A673 (cell line): ENCODE measurements at regions not wholly inside any gene's neighbourhood (a gene's known extent, or its start where the extent isn't known, plus 50 kb on each side); places are given as distances from the start of the nearest gene placed in this dataset.

Experiments
- BruUV-seq: library from RNA; stranded (reverse); fragments of 400-500 nt; replicated peaks from 2 replicates; lab custom pipeline; 2021; lab: Mats Ljungman, UMichigan
- CTCF ChIA-PET: fragments of 300-600 bp; sonication (Branson Sonifier 250); formaldehyde crosslinking; loops from one replicate; lab custom pipeline; 2022; ENCODE audit warnings: antibody characterized with exemption; lab: Charles Lee
- POLR2A ChIA-PET: fragments of 300-600 bp; sonication (Branson Sonifier 250); formaldehyde crosslinking; loops from one replicate; lab custom pipeline; 2022; ENCODE audit warnings: antibody characterized with exemption; ENCODE audit not compliant: low non-redundant PET; lab: Charles Lee
- DNase-seq: peaks from one replicate; pipeline ENCODE4 v3.0.0-alpha.2; 2015; ENCODE audit warnings: low spot score
- H3K27ac ChIP-seq: fragments of 200-600 bp; sonication (generic); 2 replicates; pipeline ENCODE4 v1.5.1; 2016; ENCODE audit warnings: mixed run types, low read depth, mild to moderate bottlenecking, mixed read lengths, antibody characterized with exemption, low read length; ENCODE audit not compliant: poor library complexity, severe bottlenecking
- H3K27me3 ChIP-seq: fragments of 200-600 bp; sonication (generic); replicated peaks from 2 replicates; pipeline ENCODE4 v1.6.1; 2017; ENCODE audit warnings: mixed run types, low read depth, mild to moderate bottlenecking, mixed read lengths, antibody characterized with exemption, low read length; ENCODE audit not compliant: insufficient read depth, poor library complexity
- H3K36me3 ChIP-seq: fragments of 200-600 bp; sonication (generic); 2 replicates; pipeline ENCODE4 v1.6.1; 2016; ENCODE audit warnings: mixed run types, mild to moderate bottlenecking, mixed read lengths, antibody characterized with exemption, low read length; ENCODE audit not compliant: insufficient read depth, poor library complexity, severe bottlenecking
- H3K4me1 ChIP-seq: fragments of 200-600 bp; sonication (generic); 2 replicates; pipeline ENCODE4 v1.6.1; 2017; ENCODE audit warnings: mixed run types, mild to moderate bottlenecking, mixed read lengths, antibody characterized with exemption, low read length; ENCODE audit not compliant: insufficient read depth, poor library complexity, severe bottlenecking
- H3K4me3 ChIP-seq: fragments of 200-600 bp; sonication (generic); 2 replicates; pipeline ENCODE4 v1.5.1; 2016; ENCODE audit warnings: low read depth, mixed run types, mild to moderate bottlenecking, mixed read lengths, low read length; ENCODE audit not compliant: poor library complexity, severe bottlenecking
- H3K9me3 ChIP-seq: fragments of 200-600 bp; sonication (generic); 2 replicates; pipeline ENCODE4 v1.6.1; 2016; ENCODE audit warnings: mixed run types, low read depth, mild to moderate bottlenecking, mixed read lengths, antibody characterized with exemption, low read length; ENCODE audit not compliant: poor library complexity, severe bottlenecking
- CTCF ChIP-seq: fragments of 300-800, 200-600 bp; sonication (generic); conservative IDR thresholded peaks from 2 replicates; pipeline ENCODE4 v1.5.1; 2017; ENCODE audit warnings: low read depth, mild to moderate bottlenecking, antibody characterized with exemption, low read length, moderate library complexity, mixed read lengths
- EZH2 ChIP-seq: fragments of 200-600 bp; sonication (generic); IDR thresholded peaks from 2 replicates; pipeline ENCODE4 v1.6.1; 2017; ENCODE audit warnings: borderline replicate concordance, low read depth, mild to moderate bottlenecking, mixed read lengths, antibody characterized with exemption, low read length; ENCODE audit not compliant: poor library complexity, severe bottlenecking
- intact Hi-C: fragments of 100-400 bp; cut with micrococcal nuclease; formaldehyde crosslinking; loops from one replicate; pipeline ENCODE4 v1.10.0; 2022; ENCODE audit not compliant: unreplicated experiment

GRCh38 chr4:146058531-146058930, 117.0 kb upstream of the LSM6 start:
- H3K27ac ChIP-seq = no peak overlapping the region
- TF ChIP-seq CTCF = no peak
- no TSS peak for BruUV-seq
- H3K4me3 ChIP-seq = no peak overlapping the region
- intact Hi-C loops = no loop called here
- DNase-seq = no peak
- H3K9me3 ChIP-seq = no peaks in the 10 kb centered on the region
- POLR2A ChIA-PET = no interaction called here
- no peaks in the 10 kb centered on the region for H3K4me1 ChIP-seq
- CTCF ChIA-PET = no interaction called here
- no peaks in the 10 kb centered on the region for H3K36me3 ChIP-seq
- peaks cover 19% of the 10 kb centered on the region for H3K27me3 ChIP-seq

- intact Hi-C loops = no loop called here
- Histone ChIP-seq H3K9me3 (no peaks in the 10 kb centered on the region), H3K27ac (no peak overlapping the region), H3K27me3 (peaks cover 13% of the 10 kb centered on the region), H3K4me3 (no peak overlapping the region), H3K36me3 (no peaks in the 10 kb centered on the region), H3K4me1 (no peaks in the 10 kb centered on the region)
- DNase-seq = no peak
- POLR2A ChIA-PET = no interaction called here
- no TSS peak for BruUV-seq
- TF ChIP-seq EZH2 = no peak
- no peak for TF ChIP-seq CTCF
- CTCF ChIA-PET = no interaction called here
Observed at GRCh38 chr4:146054676-146055075, 116.1 kb upstream of the ZNF827 start.

GRCh38 chr4:146053891-146054290, 115.3 kb upstream of the ZNF827 start:
- DNase-seq = no peak
- H3K4me1 ChIP-seq = no peaks in the 10 kb centered on the region
- TF ChIP-seq EZH2 (no peak), CTCF (no peak)
- intact Hi-C loops = no loop called here
- H3K27me3 ChIP-seq = peaks cover 6% of the 10 kb centered on the region
- ChIA-PET CTCF (no interaction called here), POLR2A (no interaction called here)
- no peaks in the 10 kb centered on the region for H3K36me3 ChIP-seq
- H3K9me3 ChIP-seq = no peaks in the 10 kb centered on the region
- no TSS peak for BruUV-seq
- H3K4me3 ChIP-seq = no peak overlapping the region
- no peak overlapping the region for H3K27ac ChIP-seq
